Gastroesophageal sphincter (tissue), 4 donors: ENCODE measurements at regions not wholly inside any gene's neighbourhood (a gene's known extent, or its start where the extent isn't known, plus 50 kb on each side); places are given as distances from the start of the nearest gene placed in this dataset.

Experiments used
- ATAC-seq: fragments of 150-250 bp; one replicate; pipeline ENCODE4 v1.9.1; 2016; ENCODE audit warnings: mild to moderate bottlenecking, moderate library complexity
- H3K27ac ChIP-seq, 4 donors: fragments of 200-600 bp; sonication (generic) in 3 of 4; 1 replicate in 3 of 4; 2 replicates in 1 of 4; pipeline ENCODE4 v1.5.1; 2016 to 2019
- H3K27me3 ChIP-seq: fragments of 200-600 bp; sonication (generic); one replicate; pipeline ENCODE4 v1.5.1; 2019
- H3K36me3 ChIP-seq, 2 donors: fragments of 200-600 bp; sonication (generic); one replicate each; pipeline ENCODE4 v1.5.1; 2019; ENCODE audit warnings: control low read depth in 1 of 2
- H3K4me1 ChIP-seq, 3 donors: fragments of 200-600 bp; sonication (generic); 1 replicate in 2 of 3; 2 replicates in 1 of 3; pipeline ENCODE4 v1.5.1; 2016 to 2019; ENCODE audit warnings: control low read depth in 2 of 3
- H3K4me3 ChIP-seq, 2 donors: fragments of 200-600 bp; sonication (generic); one replicate each; pipeline ENCODE4 v1.5.1; 2019; ENCODE audit warnings: mild to moderate bottlenecking in 1 of 2, moderate library complexity in 1 of 2
- H3K9me3 ChIP-seq, 3 donors: fragments of 200-600 bp; sonication (generic); one replicate each; pipeline ENCODE4 v1.5.1; 2017 to 2019; ENCODE audit warnings: control low read depth in 2 of 3
- EP300 ChIP-seq: sonication (generic); formaldehyde crosslinking; IDR thresholded peaks from one replicate; pipeline ENCODE4 v1.6.1; 2017; ENCODE audit warnings: antibody characterized with exemption, mild to moderate bottlenecking
- POLR2A ChIP-seq, 2 donors: fragments of 450-650 bp; IDR thresholded peaks; one replicate each; pipeline ENCODE4 v1.6.1; 2017; ENCODE audit warnings: antibody characterized with exemption in 2 of 2, mild to moderate bottlenecking in 2 of 2, moderate library complexity in 1 of 2
- POLR2AphosphoS5 ChIP-seq: sonication (generic); formaldehyde crosslinking; IDR thresholded peaks from one replicate; pipeline ENCODE4 v1.6.1; 2017; ENCODE audit warnings: antibody characterized with exemption
- WGBS, 2 donors: methylation state at CpG; one replicate each; pipeline ENCODE4 v1.1.5; 2018; ENCODE audit warnings: low coverage in 1 of 2; 5-methylcytosine and 5-hydroxymethylcytosine counted together
- TF ChIP-seq, protein P1 (sequence below), 4 experiments: fragments of 200-600 bp in 2 of 4; fragments of 450-650 bp in 2 of 4; sonication (generic) in 1 of 4; IDR thresholded peaks; one replicate each; pipeline ENCODE4 v1.5.1; 2017 to 2019; ENCODE audit warnings: antibody characterized with exemption in 4 of 4, mild to moderate bottlenecking in 2 of 4, moderate library complexity in 2 of 4

DNA sequence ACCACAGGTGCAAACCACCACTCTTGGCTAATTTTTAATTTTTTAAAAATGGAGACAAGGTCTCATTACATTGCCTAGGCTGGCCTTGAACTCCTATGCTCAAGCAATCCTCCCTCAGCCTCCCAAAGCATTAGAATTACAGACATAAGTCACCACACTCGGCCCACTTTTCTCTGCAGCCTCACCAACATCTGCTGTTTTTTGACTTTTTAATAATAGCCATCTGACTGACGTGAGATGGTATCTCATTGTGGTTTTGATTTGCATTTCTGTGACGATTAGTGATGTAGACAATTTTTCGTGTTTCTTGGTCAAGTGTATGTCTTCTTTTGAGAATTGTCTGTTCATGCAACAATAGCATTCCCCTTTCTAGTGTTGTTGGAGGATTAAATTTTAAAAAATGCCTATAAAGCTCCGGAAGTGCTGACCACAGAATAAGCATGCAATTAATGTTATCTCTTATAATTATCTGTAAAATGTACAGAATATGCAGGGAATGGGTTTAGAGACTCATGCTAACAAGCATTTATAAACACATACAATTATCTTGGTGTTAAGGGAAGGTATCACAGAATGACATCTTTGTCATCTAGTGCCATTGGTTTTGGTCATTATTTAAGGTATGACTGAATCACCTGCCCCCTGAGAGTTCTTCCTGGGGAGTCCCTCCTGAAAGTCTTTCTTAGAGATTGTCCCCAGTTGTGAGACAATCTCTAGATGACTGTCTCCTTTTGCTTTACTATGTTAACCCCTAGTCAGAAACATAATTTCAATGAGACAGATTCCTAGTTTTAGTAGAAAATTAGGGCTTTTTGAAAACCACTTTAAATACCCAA is 118.5 kb upstream of the SERTM1 start:
- no peaks in the 10 kb centered on the region for H3K9me3 ChIP-seq
- 79 to 81% methylated on average over 5 of the region's 5 CpGs for WGBS, 2 donors
- no peak overlapping the region for H3K27ac ChIP-seq
- no peaks in the 10 kb centered on the region for H3K4me1 ChIP-seq
- no peak for ATAC-seq
- peaks cover 8% of the 10 kb centered on the region for H3K27me3 ChIP-seq
- no peak for TF ChIP-seq EP300
- TF ChIP-seq, protein P1, sequence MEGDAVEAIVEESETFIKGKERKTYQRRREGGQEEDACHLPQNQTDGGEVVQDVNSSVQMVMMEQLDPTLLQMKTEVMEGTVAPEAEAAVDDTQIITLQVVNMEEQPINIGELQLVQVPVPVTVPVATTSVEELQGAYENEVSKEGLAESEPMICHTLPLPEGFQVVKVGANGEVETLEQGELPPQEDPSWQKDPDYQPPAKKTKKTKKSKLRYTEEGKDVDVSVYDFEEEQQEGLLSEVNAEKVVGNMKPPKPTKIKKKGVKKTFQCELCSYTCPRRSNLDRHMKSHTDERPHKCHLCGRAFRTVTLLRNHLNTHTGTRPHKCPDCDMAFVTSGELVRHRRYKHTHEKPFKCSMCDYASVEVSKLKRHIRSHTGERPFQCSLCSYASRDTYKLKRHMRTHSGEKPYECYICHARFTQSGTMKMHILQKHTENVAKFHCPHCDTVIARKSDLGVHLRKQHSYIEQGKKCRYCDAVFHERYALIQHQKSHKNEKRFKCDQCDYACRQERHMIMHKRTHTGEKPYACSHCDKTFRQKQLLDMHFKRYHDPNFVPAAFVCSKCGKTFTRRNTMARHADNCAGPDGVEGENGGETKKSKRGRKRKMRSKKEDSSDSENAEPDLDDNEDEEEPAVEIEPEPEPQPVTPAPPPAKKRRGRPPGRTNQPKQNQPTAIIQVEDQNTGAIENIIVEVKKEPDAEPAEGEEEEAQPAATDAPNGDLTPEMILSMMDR (IDR thresholded peaks at IDR 0.05), result no peak
- no peak for TF ChIP-seq POLR2AphosphoS5
- no peak for TF ChIP-seq POLR2A (IDR thresholded peaks at IDR 0.05)
- H3K4me3 ChIP-seq, result no peak overlapping the region
- no peaks in the 10 kb centered on the region for H3K36me3 ChIP-seq

DNA sequence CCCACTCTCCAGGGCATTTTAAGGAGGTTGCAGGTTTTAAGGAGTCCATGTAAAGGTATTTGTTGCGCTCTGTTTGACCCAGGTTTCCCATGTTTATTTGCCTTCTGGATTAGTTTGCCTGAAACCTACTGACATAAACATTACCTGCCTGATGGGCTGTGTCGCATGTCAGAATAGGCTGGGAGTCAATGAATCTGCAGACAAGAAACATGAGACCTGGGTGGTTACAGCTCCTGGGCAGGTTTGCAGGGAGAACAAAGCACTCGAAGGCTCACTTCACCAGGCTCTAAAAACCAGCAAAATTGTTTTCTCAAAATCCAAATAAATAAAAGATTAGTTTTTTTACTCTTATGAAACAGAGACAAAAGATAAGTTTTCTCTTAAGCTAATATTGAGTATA is 114.4 kb upstream of the SERTM1 start:
- Histone ChIP-seq H3K4me3 (no peak overlapping the region), H3K4me1 (no peaks in the 10 kb centered on the region), H3K27ac (no peak overlapping the region), H3K36me3 (no peaks in the 10 kb centered on the region), H3K27me3 (peaks cover 4% of the 10 kb centered on the region), H3K9me3 (no peaks in the 10 kb centered on the region)
- WGBS, 2 donors, result 66 to 83% methylated on average over 1 to 3 of the region's 3 CpGs
- no peak for ATAC-seq
- TF ChIP-seq POLR2A (IDR thresholded peaks at IDR 0.05) (no peak), EP300 (no peak), POLR2AphosphoS5 (no peak)
- TF ChIP-seq, protein P1 (IDR thresholded peaks at IDR 0.05), result no peak

DNA sequence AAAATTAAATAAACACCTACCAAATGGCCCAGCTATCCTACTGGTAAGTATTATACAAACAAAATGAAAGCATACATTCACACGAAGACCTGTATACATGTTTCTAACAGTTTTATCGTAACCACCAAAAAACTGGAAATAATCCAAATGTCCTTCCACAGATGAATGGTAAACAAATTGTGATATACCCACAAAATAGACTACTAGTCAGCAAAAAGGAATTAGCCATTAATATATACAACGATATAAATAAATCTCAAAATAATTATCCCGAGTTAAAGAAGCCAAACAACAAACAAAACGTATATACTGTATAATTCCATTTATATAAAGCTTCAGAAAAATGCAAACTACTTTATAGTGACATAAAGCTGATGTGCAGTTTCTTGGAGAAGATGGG is 106.3 kb upstream of the SERTM1 start:
- Histone ChIP-seq H3K9me3 (no peaks in the 10 kb centered on the region), H3K36me3 (no peaks in the 10 kb centered on the region), H3K27ac (no peak overlapping the region), H3K27me3 (no peaks in the 10 kb centered on the region), H3K4me3 (no peak overlapping the region), H3K4me1 (no peaks in the 10 kb centered on the region)
- 64 to 81% methylated on average over 5 of the region's 5 CpGs for WGBS, 2 donors
- no peak for ATAC-seq
- TF ChIP-seq, protein P1 (IDR thresholded peaks at IDR 0.05), result no peak
- TF ChIP-seq EP300 (no peak), POLR2A (IDR thresholded peaks at IDR 0.05) (no peak), POLR2AphosphoS5 (no peak)

DNA sequence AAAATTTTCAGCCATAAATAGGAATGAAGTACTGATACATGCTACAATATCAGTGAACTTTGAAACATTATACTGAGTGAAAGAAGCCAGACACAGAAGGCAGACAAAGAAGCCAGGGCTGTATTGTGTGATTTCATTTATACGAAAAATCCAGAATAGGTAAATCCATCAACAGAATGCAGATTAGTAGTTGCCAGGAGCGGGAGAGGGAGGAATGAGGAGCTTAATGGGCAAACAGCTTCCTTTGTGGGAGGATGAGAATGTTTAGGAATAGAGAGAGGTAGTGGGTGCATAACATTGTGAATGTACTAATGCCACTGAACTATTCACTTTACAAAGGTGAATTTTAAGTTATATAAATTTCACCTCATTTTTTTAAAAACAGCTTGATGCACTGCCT is 103.3 kb upstream of the SERTM1 start:
- TF ChIP-seq POLR2AphosphoS5 (no peak), POLR2A (IDR thresholded peaks at IDR 0.05) (no peak), EP300 (no peak)
- TF ChIP-seq, protein P1 (IDR thresholded peaks at IDR 0.05), result no peak
- WGBS, 2 donors, result 60 to 68% methylated on average over 2 of the region's 2 CpGs
- no peak overlapping the region for H3K4me3 ChIP-seq
- no peaks in the 10 kb centered on the region for H3K36me3 ChIP-seq
- no peak overlapping the region for H3K27ac ChIP-seq
- peaks cover 7% of the 10 kb centered on the region for H3K27me3 ChIP-seq
- no peaks in the 10 kb centered on the region for H3K4me1 ChIP-seq
- H3K9me3 ChIP-seq, result no peaks in the 10 kb centered on the region
- no peak for ATAC-seq

DNA sequence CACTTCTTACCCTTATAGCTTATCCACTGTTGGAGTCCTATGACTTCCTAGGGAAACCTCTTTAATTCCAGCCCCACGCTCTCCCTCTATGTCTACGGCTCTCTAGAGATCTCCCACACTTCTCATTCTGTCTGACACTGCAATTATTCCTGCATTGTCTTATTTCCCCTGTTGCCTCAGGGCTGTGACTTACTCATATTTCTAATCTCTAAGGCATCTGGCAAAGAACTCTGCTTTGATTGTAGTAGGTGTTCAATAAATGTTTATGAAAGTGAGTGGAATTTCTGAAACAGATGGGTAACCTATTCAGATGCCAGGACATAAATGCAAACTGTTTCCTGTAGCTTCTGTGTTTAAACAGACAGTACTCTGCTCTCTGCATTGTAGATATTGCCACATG is 102.4 kb upstream of the SERTM1 start:
- no peak for TF ChIP-seq POLR2A (IDR thresholded peaks at IDR 0.05)
- TF ChIP-seq, protein P1 (IDR thresholded peaks at IDR 0.05), result no peak
- no peak for TF ChIP-seq POLR2AphosphoS5
- TF ChIP-seq EP300, result no peak
- no peaks in the 10 kb centered on the region for H3K36me3 ChIP-seq
- no peaks in the 10 kb centered on the region for H3K4me1 ChIP-seq
- no peak overlapping the region for H3K4me3 ChIP-seq
- H3K27ac ChIP-seq, result no peak overlapping the region
- peaks cover 7% of the 10 kb centered on the region for H3K27me3 ChIP-seq
- WGBS, 2 donors, result 13 to 36% methylated on average over 2 of the region's 2 CpGs
- H3K9me3 ChIP-seq, result no peaks in the 10 kb centered on the region
- no peak for ATAC-seq
